ENCODE measurements at regions not wholly inside any gene's neighbourhood (a gene's known extent, or its start where the extent isn't known, plus 50 kb on each side); places are given as distances from the start of the nearest gene placed in this dataset.
"Not testable (repeated sequence)": the region's sequence is repeated elsewhere in the genome, so short reads cannot be mapped to it uniquely, and the experiment has no call there.

- TF ChIP-seq CTCF (conservative IDR thresholded peaks at IDR 0.05); EZH2 (IDR thresholded peaks at IDR 0.05; ENCODE audit: low read depth): not testable (repeated sequence)
Observed at GRCh38 chr3:69657030-69657429, 82.2 kb upstream of the MITF start.
